ENCODE measurements at regions not wholly inside any gene's neighbourhood (a gene's known extent, or its start where the extent isn't known, plus 50 kb on each side); places are given as distances from the start of the nearest gene placed in this dataset.

DNA sequence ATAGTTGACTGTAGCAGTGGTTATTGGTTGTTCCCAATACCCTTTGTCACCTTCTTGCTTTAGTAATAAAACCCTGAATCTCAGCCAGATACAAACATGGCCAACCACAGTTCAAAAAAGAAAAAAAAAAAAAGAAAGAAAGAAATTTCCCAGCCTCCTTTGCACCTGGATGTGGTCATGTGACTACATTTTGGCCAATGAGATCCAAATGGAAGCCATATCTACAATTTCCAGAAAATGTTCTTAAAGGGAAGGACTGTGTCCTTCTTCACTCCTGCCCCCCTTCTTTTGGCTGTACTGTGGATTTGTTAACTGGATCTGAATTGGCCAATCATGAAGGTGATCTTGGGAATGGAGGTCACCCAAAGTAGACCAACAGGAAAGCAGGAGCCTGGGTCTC, 141.9 kb downstream of the SOX9 start:
- Histone ChIP-seq H3K9me2 (ENCODE audit: insufficient read depth) (no peaks in the 10 kb centered on the region; the same call in 1 of the 2 replicates), H3K4me2 (no peak overlapping the region), H3K79me2 (replicated peaks; ENCODE audit: insufficient read depth) (no peaks in the 10 kb centered on the region), H2AFZ (no peak overlapping the region), H3K4me1 (ENCODE audit: insufficient read depth) (peaks cover 15% of the 10 kb centered on the region), H3K27ac (ENCODE audit: low read depth) (no peak overlapping the region), H4K20me1 (replicated peaks; ENCODE audit: insufficient read depth) (no peaks in the 10 kb centered on the region), H3K27me3 (ENCODE audit: insufficient read depth) (no peaks in the 10 kb centered on the region), H3K36me3 (ENCODE audit: insufficient read depth) (no peaks in the 10 kb centered on the region), H3F3A (replicated peaks; ENCODE audit: low read depth) (no peaks in the 10 kb centered on the region), H3K4me3 (no peak overlapping the region)
- H3K9me3 Mint-ChIP-seq = no peaks in the 10 kb centered on the region; the same call in 2 of the 3 replicates
- H3K4me3 Mint-ChIP-seq = no peak overlapping the region
- H3K27ac Mint-ChIP-seq = no peak overlapping the region
- no peaks in the 10 kb centered on the region for H3K36me3 Mint-ChIP-seq (ENCODE audit: low read depth)
- peaks cover 4% of the 10 kb centered on the region for H3K27me3 Mint-ChIP-seq (ENCODE audit: insufficient read depth, low read depth, poor library complexity)
- DNase-seq (ENCODE audit: low spot score) (no peak), ATAC-seq (no peak)
- peaks cover 25% of the 10 kb centered on the region for H3K4me1 Mint-ChIP-seq
- TF ChIP-seq EZH2 (IDR thresholded peaks at IDR 0.05; ENCODE audit: low read depth, unreplicated experiment) (no peak), EZH2phosphoT487 (IDR thresholded peaks at IDR 0.05; ENCODE audit: unreplicated experiment) (no peak), ZNF114 (CRISPR knock-in tag; IDR thresholded peaks at IDR 0.05) (no peak)

DNA sequence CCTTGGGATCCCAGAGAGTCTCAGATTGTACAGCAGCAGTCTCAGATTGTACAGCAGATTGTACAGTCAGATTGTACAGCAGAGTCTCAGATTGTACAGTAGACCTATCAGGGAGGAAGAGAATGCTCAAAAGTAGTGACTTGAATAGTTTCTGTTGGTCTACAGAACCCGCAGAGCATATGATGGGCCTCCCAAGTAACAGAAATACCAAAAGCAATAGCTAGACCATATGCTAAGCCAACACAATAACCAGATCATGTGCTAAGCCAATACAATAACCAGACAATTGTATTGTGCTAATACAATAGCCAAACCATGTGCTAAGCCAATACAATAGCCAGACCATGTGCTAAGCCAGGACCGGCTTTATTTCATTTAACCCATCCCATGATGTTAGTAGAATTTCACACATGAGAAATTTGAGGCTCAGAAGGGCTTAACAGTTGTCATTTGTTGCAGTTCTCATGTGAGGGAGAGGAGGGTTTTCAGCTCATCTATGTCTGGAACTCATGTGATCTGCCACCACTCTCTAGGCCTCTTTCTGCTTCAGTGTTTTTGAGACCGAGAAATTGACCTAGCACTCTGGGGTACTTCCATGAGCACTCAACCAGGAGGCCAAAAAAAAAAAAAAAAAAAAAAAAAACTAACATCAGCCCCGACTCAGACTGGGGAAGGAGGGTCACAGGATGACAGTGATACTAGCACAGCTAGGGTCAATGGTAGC, 144.0 kb downstream of the SOX9 start:
- DNase-seq (ENCODE audit: low spot score) (no peak), ATAC-seq (no peak)
- Histone ChIP-seq H3K4me2 (no peak overlapping the region), H3K4me3 (no peak overlapping the region), H4K20me1 (replicated peaks; ENCODE audit: insufficient read depth) (no peaks in the 10 kb centered on the region), H3K4me1 (ENCODE audit: insufficient read depth) (peaks cover 22% of the 10 kb centered on the region), H3K27me3 (ENCODE audit: insufficient read depth) (no peaks in the 10 kb centered on the region), H3K79me2 (replicated peaks; ENCODE audit: insufficient read depth) (no peaks in the 10 kb centered on the region), H3K36me3 (ENCODE audit: insufficient read depth) (no peaks in the 10 kb centered on the region), H2AFZ (no peak overlapping the region), H3K27ac (ENCODE audit: low read depth) (no peak overlapping the region), H3F3A (replicated peaks; ENCODE audit: low read depth) (no peaks in the 10 kb centered on the region), H3K9me2 (ENCODE audit: insufficient read depth) (no peaks in the 10 kb centered on the region; the same call in 1 of the 2 replicates)
- H3K4me3 Mint-ChIP-seq = no peak overlapping the region
- peaks cover 32% of the 10 kb centered on the region for H3K4me1 Mint-ChIP-seq
- H3K9me3 Mint-ChIP-seq = no peaks in the 10 kb centered on the region; the same call in 2 of the 3 replicates
- H3K36me3 Mint-ChIP-seq (ENCODE audit: low read depth) = no peaks in the 10 kb centered on the region
- no peak overlapping the region for H3K27ac Mint-ChIP-seq
- peaks cover 2% of the 10 kb centered on the region for H3K27me3 Mint-ChIP-seq (ENCODE audit: insufficient read depth, low read depth, poor library complexity)
- TF ChIP-seq ZNF114 (CRISPR knock-in tag; IDR thresholded peaks at IDR 0.05) = no peak
- TF ChIP-seq JUNB (IDR thresholded peaks at IDR 0.05; ENCODE audit: unreplicated experiment) = no peak
- TF ChIP-seq, protein P1, sequence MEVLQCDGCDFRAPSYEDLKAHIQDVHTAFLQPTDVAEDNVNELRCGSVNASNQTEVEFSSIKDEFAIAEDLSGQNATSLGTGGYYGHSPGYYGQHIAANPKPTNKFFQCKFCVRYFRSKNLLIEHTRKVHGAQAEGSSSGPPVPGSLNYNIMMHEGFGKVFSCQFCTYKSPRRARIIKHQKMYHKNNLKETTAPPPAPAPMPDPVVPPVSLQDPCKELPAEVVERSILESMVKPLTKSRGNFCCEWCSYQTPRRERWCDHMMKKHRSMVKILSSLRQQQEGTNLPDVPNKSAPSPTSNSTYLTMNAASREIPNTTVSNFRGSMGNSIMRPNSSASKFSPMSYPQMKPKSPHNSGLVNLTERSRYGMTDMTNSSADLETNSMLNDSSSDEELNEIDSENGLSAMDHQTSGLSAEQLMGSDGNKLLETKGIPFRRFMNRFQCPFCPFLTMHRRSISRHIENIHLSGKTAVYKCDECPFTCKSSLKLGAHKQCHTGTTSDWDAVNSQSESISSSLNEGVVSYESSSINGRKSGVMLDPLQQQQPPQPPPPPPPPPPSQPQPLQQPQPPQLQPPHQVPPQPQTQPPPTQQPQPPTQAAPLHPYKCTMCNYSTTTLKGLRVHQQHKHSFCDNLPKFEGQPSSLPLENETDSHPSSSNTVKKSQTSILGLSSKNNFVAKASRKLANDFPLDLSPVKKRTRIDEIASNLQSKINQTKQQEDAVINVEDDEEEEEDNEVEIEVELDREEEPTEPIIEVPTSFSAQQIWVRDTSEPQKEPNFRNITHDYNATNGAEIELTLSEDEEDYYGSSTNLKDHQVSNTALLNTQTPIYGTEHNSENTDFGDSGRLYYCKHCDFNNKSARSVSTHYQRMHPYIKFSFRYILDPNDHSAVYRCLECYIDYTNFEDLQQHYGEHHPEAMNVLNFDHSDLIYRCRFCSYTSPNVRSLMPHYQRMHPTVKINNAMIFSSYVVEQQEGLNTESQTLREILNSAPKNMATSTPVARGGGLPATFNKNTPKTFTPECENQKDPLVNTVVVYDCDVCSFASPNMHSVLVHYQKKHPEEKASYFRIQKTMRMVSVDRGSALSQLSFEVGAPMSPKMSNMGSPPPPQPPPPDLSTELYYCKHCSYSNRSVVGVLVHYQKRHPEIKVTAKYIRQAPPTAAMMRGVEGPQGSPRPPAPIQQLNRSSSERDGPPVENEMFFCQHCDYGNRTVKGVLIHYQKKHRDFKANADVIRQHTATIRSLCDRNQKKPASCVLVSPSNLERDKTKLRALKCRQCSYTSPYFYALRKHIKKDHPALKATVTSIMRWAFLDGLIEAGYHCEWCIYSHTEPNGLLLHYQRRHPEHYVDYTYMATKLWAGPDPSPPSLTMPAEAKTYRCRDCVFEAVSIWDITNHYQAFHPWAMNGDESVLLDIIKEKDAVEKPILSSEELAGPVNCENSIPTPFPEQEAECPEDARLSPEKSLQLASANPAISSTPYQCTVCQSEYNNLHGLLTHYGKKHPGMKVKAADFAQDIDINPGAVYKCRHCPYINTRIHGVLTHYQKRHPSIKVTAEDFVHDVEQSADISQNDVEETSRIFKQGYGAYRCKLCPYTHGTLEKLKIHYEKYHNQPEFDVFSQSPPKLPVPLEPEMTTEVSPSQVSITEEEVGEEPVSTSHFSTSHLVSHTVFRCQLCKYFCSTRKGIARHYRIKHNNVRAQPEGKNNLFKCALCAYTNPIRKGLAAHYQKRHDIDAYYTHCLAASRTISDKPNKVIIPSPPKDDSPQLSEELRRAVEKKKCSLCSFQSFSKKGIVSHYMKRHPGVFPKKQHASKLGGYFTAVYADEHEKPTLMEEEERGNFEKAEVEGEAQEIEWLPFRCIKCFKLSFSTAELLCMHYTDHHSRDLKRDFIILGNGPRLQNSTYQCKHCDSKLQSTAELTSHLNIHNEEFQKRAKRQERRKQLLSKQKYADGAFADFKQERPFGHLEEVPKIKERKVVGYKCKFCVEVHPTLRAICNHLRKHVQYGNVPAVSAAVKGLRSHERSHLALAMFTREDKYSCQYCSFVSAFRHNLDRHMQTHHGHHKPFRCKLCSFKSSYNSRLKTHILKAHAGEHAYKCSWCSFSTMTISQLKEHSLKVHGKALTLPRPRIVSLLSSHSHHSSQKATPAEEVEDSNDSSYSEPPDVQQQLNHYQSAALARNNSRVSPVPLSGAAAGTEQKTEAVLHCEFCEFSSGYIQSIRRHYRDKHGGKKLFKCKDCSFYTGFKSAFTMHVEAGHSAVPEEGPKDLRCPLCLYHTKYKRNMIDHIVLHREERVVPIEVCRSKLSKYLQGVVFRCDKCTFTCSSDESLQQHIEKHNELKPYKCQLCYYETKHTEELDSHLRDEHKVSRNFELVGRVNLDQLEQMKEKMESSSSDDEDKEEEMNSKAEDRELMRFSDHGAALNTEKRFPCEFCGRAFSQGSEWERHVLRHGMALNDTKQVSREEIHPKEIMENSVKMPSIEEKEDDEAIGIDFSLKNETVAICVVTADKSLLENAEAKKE (CRISPR knock-in tag; IDR thresholded peaks at IDR 0.05) = no peak
- TF ChIP-seq CREB1 (CRISPR knock-in tag; IDR thresholded peaks at IDR 0.05; ENCODE audit: low read depth) = no peak
- TF ChIP-seq, protein P2, sequence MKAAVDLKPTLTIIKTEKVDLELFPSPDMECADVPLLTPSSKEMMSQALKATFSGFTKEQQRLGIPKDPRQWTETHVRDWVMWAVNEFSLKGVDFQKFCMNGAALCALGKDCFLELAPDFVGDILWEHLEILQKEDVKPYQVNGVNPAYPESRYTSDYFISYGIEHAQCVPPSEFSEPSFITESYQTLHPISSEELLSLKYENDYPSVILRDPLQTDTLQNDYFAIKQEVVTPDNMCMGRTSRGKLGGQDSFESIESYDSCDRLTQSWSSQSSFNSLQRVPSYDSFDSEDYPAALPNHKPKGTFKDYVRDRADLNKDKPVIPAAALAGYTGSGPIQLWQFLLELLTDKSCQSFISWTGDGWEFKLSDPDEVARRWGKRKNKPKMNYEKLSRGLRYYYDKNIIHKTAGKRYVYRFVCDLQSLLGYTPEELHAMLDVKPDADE (IDR thresholded peaks at IDR 0.05) = no peak
- TF ChIP-seq POLR2AphosphoS5 (IDR thresholded peaks at IDR 0.05; ENCODE audit: low read depth) = no peak
- TF ChIP-seq, protein P3, sequence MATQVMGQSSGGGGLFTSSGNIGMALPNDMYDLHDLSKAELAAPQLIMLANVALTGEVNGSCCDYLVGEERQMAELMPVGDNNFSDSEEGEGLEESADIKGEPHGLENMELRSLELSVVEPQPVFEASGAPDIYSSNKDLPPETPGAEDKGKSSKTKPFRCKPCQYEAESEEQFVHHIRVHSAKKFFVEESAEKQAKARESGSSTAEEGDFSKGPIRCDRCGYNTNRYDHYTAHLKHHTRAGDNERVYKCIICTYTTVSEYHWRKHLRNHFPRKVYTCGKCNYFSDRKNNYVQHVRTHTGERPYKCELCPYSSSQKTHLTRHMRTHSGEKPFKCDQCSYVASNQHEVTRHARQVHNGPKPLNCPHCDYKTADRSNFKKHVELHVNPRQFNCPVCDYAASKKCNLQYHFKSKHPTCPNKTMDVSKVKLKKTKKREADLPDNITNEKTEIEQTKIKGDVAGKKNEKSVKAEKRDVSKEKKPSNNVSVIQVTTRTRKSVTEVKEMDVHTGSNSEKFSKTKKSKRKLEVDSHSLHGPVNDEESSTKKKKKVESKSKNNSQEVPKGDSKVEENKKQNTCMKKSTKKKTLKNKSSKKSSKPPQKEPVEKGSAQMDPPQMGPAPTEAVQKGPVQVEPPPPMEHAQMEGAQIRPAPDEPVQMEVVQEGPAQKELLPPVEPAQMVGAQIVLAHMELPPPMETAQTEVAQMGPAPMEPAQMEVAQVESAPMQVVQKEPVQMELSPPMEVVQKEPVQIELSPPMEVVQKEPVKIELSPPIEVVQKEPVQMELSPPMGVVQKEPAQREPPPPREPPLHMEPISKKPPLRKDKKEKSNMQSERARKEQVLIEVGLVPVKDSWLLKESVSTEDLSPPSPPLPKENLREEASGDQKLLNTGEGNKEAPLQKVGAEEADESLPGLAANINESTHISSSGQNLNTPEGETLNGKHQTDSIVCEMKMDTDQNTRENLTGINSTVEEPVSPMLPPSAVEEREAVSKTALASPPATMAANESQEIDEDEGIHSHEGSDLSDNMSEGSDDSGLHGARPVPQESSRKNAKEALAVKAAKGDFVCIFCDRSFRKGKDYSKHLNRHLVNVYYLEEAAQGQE (IDR thresholded peaks at IDR 0.05; ENCODE audit: unreplicated experiment) = no peak
- no peak for TF ChIP-seq STAT1 (IDR thresholded peaks at IDR 0.05; ENCODE audit: unreplicated experiment)
- TF ChIP-seq EZH2phosphoT487 (IDR thresholded peaks at IDR 0.05; ENCODE audit: unreplicated experiment) = no peak
- no peak for TF ChIP-seq EZH2 (IDR thresholded peaks at IDR 0.05; ENCODE audit: low read depth, unreplicated experiment)
- no peak for TF ChIP-seq NANOG (IDR thresholded peaks at IDR 0.05; ENCODE audit: borderline replicate concordance)

All from GM23338 (cell line).